HEK293 (cell line): ENCODE measurements at regions not wholly inside any gene's neighbourhood (a gene's known extent, or its start where the extent isn't known, plus 50 kb on each side); places are given as distances from the start of the nearest gene placed in this dataset.

Experiments
- TCF7L2 ChIP-seq: IDR thresholded peaks from 2 replicates; pipeline ENCODE4 v1.6.1; 2011; ENCODE audit warnings: low read depth, mild to moderate bottlenecking, inconsistent platforms, low read length, moderate library complexity, borderline replicate concordance
- ZNF146 ChIP-seq: fragments of 450-650 bp; formaldehyde crosslinking; IDR thresholded peaks from 2 replicates; pipeline ENCODE4 v1.5.1; 2016; ENCODE audit warnings: missing biosample characterization, missing genetic modification characterization
- ZNF639 ChIP-seq: fragments of 450-650 bp; formaldehyde crosslinking; IDR thresholded peaks from 2 replicates; pipeline ENCODE4 v1.5.1; 2016; ENCODE audit warnings: missing biosample characterization, missing genetic modification characterization
- TF ChIP-seq, protein P1 (sequence below): fragments of 450-650 bp; formaldehyde crosslinking; IDR thresholded peaks from 2 replicates; pipeline ENCODE4 v1.5.1; 2016; ENCODE audit warnings: missing biosample characterization, missing genetic modification characterization

- no peak for TF ChIP-seq TCF7L2
- TF ChIP-seq ZNF639 = no peak
- TF ChIP-seq, protein P1, sequence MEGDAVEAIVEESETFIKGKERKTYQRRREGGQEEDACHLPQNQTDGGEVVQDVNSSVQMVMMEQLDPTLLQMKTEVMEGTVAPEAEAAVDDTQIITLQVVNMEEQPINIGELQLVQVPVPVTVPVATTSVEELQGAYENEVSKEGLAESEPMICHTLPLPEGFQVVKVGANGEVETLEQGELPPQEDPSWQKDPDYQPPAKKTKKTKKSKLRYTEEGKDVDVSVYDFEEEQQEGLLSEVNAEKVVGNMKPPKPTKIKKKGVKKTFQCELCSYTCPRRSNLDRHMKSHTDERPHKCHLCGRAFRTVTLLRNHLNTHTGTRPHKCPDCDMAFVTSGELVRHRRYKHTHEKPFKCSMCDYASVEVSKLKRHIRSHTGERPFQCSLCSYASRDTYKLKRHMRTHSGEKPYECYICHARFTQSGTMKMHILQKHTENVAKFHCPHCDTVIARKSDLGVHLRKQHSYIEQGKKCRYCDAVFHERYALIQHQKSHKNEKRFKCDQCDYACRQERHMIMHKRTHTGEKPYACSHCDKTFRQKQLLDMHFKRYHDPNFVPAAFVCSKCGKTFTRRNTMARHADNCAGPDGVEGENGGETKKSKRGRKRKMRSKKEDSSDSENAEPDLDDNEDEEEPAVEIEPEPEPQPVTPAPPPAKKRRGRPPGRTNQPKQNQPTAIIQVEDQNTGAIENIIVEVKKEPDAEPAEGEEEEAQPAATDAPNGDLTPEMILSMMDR (tag by site-specific recombination) = no peak
- TF ChIP-seq ZNF146 (tag by site-specific recombination) = no peak
Measured at GRCh38 chr7:26594553-26594952, 269.8 kb downstream of the SKAP2 start.
